Erythroblast (primary cell): ENCODE measurements at regions not wholly inside any gene's neighbourhood (a gene's known extent, or its start where the extent isn't known, plus 50 kb on each side); places are given as distances from the start of the nearest gene placed in this dataset.

Experiments used
- GATA1 ChIP-seq: IDR thresholded peaks from 2 replicates; pipeline ENCODE4 v1.6.1; 2011; ENCODE audit warnings: low read depth, mild to moderate bottlenecking, control low read depth, low read length, moderate library complexity
- POLR2A ChIP-seq: IDR thresholded peaks from 2 replicates; pipeline ENCODE4 v1.6.1; 2011; ENCODE audit warnings: mild to moderate bottlenecking, low read length

GRCh38 chr18:22009242-22009641 is 160.1 kb upstream of the GATA6 start:
- no peak for TF ChIP-seq GATA1
- no peak for TF ChIP-seq POLR2A
